HG03045 (cell line): ENCODE measurements at regions not wholly inside any gene's neighbourhood (a gene's known extent, or its start where the extent isn't known, plus 50 kb on each side); places are given as distances from the start of the nearest gene placed in this dataset.
"Not testable (repeated sequence)": the region's sequence is repeated elsewhere in the genome, so short reads cannot be mapped to it uniquely, and the experiment has no call there.

Experiments
- ATAC-seq: cut with Tn5 transposase; IDR thresholded peaks from one replicate; pipeline ENCODE4 v1.9.1; 2021; ENCODE audit warnings: mild to moderate bottlenecking, moderate library complexity; ENCODE audit not compliant: unreplicated experiment

DNA sequence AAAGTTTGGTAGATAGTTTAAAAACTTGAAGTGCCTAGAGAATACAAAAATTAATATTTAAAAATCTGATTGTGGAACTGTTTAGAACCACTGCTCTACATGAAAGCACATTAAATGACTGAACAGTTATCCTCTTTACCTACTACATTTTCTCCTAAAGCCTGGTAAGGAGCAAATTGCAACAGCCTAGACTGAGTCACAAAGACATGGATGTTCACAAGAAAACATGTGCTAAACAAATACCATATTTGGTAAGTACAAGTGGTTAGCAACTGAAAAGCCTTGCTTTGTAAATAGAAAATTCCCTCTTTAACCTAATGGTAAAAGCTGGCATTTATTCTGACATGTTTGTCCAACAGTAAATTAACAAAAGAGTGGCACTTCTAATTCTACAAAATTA, 203.1 kb downstream of the FBXO8 start:
- ATAC-seq: no peak

DNA sequence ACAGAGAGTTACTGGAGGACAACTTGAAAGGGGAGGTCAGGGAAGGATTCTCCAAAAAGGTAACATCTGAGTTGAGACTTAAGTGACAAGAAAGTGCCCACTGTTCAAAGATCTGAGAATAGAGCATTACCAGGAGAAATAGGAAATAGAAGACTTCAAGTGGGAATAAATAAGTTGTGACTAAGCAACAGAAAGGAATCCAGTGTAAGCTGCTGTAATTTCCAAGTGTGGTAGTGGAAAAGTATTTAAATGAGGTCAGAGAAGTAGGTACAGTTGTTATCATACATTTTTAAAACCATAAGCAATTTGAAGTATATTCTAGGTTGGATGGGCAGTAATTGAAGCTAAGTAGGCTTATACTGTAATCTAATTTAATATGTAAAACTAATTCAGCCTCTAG, 211.9 kb downstream of the FBXO8 start:
- ATAC-seq: no peak

GRCh38 chr4:174069848-174070330, 213.6 kb downstream of the FBXO8 start:
- no peak for ATAC-seq

DNA sequence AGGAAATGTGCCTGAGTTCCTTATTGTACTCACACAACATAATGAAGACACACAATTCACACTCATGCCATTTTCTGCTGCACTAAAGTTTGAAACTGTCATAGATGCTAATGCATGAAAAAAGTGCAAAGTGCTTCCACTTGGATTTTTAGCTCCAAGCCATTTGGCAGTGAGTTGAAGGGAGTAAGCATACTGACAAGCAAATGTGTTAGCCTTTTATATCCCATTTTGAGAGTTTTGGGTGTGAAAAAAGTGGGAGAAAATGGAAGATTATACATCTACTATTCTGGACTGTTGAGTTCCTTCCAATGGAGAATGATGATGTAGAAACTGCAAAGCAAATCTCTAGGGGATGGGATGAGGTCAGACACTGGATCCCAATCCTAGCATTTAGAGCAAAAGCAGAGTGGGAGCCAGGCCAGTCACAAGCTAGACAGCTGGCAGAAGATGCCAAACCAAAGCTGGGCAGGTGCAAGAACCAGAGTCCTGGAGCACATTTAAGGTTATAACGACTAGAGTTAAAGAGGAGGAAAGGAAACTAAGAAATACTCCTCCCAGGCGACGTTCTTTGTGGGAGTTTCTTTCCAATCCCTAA, 216.8 kb downstream of the FBXO8 start:
- no peak for ATAC-seq

DNA sequence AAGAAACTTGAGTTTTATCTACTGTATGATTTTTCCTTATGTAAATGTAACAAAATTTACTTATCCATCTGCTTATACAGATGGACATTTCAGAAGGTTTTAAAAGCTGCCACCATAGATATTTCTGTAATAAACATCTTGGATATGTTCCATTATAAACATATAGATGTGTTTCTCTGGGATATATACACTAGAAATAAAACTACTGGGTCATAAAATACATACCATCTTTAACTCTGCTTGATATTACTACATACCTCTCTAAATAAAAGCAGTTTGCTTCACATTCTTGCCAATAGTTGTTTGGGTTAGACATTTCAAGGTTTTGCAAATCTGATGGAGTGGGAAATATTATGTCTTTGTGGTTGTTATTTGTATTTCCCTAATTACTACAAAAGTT, 220.6 kb downstream of the FBXO8 start:
- no peak for ATAC-seq

- no peak for ATAC-seq
These were observed 222.4 kb downstream of the FBXO8 start for GRCh38 chr4:174061026-174061425.

DNA sequence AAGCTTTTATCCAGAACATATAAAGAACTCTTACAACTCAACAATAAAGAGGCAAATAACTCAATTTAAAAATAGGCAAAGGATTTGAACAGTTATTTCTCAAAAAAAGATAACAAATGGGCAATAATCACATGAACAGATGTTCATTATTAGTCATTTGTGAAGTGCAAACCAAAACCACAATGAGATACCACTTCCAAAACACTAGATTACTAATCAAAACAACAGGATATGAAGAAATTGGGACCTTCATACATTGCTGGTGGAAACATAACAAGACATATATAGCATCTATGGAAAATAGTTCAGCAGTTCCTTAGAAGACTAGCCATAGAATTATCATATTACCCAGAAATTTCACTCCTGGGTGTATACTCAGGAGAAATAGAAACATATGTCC, 224.6 kb downstream of the FBXO8 start:
- no peak for ATAC-seq

- no peak for ATAC-seq
These were observed 226.5 kb downstream of the FBXO8 start for GRCh38 chr4:174056959-174057358.

DNA sequence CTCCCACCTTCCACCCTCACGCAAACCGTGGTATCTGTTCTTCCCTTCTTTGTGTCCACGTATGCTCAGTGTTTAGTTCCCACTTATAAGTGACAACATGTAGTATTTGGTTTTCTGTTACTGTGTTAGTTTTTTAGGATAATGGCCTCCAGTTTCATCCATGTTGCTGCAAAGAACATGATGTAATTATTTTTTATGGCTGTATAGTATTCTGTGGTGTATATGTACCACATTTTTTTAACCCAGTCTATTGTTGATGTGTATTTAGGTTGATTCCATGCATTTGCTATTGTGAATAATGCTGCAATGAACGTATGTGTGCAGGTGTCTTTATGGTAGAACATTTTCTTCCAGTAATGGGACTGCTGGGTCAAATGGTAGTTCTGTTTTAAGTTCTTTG, 228.1 kb downstream of the FBXO8 start:
- ATAC-seq: no peak

GRCh38 chr4:174053895-174054294, 229.6 kb downstream of the FBXO8 start:
- no peak for ATAC-seq

DNA sequence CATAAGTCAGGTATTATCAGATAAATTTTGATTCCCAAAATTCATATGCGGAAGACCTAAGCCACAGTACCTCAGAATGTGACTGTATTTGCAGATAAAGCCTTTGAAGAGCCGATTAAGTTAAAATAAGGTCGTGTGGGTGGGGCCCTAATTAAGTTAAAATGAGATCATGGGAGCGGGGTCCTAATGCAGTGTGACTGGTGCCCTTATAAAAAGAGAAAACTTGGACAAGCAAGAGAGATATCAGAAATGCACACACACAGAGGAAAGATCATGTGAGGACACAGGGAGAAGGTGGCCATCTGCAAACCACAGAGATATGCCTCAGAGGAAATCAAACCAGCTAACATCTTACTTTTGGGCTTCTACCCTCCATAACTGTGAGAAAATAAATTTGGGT, 236.1 kb downstream of the FBXO8 start:
- ATAC-seq: no peak

GRCh38 chr4:174045829-174046228, 237.6 kb downstream of the FBXO8 start:
- ATAC-seq: not testable (repeated sequence)

- no peak for ATAC-seq
These were observed 238.1 kb downstream of the FBXO8 start for GRCh38 chr4:174045381-174045780.

- no peak for ATAC-seq
These were observed 241.8 kb downstream of the FBXO8 start for GRCh38 chr4:174041555-174042105.

GRCh38 chr4:174040287-174040686, 243.2 kb downstream of the FBXO8 start:
- no peak for ATAC-seq

DNA sequence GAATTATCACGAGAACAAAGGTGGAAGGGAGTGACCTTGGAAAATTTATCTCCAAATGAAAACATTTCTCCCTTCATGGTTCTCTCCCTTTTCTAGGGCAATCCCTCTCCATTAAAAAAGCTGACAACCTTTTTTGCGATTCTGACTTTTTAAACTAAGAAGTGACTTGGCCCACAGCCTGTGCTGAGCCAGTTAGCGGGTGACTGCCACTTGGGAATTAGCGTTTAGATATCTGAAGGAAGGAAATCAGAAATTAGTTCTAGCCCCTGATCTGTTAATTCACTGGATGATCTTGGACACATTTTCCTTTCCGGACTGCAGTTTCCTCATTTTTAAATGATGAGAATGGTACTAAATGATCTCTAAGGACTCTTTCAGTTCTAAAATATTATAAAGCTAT, 245.0 kb downstream of the FBXO8 start:
- ATAC-seq: no peak

DNA sequence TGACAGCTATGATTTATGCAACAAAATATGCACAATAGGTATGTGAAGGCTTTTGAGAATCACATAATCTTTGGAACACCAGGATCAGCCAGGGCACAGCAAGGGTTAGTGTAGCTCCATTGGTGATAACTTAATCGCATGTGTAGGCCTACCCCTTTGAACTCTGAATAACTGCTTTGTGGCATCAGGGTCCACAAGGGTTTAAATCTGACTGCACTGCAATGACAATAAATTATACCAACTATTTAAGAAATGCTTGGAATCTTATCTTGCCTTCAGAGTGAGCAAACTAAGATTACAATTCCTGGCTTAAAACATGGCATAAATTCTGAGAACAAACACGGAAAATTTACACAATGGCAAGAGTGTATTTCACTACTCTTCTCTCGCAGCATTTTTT, 245.8 kb downstream of the FBXO8 start:
- ATAC-seq: no peak

DNA sequence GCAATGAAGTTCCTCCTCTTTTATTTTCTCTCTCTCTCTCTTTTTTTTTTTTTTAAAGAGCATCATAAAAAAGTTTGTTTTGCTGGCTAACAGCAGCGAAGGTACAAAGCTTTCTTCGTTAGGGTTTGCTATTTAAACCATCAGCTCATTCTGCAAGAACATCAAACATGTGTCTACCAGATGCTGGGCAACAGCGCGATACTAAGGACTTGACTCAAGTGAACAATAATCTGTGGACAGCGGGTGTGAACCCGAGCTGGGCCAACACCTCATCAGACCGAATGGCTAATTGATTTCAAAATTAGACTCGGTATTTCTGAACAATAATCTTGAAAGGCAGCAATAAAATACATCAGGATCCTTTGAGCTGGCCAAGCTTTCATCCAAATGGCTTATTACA, 246.4 kb downstream of the FBXO8 start:
- no peak for ATAC-seq

DNA sequence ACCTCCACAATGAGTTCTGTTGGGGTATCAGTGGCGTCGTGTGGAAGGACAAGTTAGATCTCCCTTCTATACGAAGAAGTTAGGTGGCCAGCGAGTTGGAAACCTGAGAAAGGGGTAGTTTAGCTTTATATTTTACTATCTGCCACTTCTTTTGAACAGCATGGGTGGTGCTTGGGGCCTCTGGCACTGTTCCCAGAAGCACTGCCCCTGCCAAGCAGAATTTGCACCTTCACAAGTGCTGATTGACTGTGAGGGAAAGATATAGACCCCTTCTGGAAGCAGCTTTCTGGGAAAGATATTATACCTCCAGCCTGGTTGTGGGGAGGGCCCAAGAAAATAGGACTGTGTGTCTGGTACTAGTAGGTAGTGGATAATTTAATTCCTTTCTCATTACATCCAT, 246.9 kb downstream of the FBXO8 start:
- no peak for ATAC-seq

- ATAC-seq: no peak
These were observed 247.4 kb downstream of the FBXO8 start for GRCh38 chr4:174036111-174036510.

GRCh38 chr4:174023641-174024040, 259.8 kb downstream of the FBXO8 start:
- ATAC-seq: no peak

GRCh38 chr4:174018236-174018635, 265.2 kb downstream of the FBXO8 start:
- no peak for ATAC-seq

DNA sequence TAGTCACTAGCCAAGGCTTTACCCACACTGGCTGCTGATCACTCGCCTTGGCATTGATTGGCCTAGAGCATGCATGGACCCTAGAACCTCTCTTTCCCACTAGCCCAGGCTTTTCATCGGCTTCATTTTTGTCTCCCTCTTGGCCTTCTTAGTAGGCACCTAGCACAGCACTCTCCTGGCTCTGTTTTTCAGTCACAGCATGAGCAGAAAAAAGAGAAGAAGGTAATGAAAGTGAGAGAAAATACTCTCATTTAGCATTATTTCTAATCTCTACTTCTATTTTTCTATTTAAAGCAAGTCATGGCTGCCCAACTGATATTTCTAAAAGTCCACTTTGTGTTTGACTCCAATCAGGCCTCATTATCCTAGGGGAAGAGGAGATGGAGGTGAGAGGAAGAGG, 267.2 kb downstream of the FBXO8 start:
- no peak for ATAC-seq
